ENCODE measurements at regions not wholly inside any gene's neighbourhood (a gene's known extent, or its start where the extent isn't known, plus 50 kb on each side); places are given as distances from the start of the nearest gene placed in this dataset.

- TF ChIP-seq CTCF (IDR thresholded peaks at IDR 0.05; ENCODE audit: low read depth, low read length) (no peak), EZH2phosphoT487 (IDR thresholded peaks at IDR 0.05; ENCODE audit: low read depth) (no peak)
Observed at GRCh38 chr12:58548801-58549200, 371.5 kb downstream of the LRIG3 start.
